RPMI7951 (cell line): ENCODE measurements at regions not wholly inside any gene's neighbourhood (a gene's known extent, or its start where the extent isn't known, plus 50 kb on each side); places are given as distances from the start of the nearest gene placed in this dataset.

Experiments
- DNase-seq: peaks from one replicate; pipeline ENCODE4 v3.0.0-alpha.2; 2012; ENCODE audit warnings: low read depth

DNA sequence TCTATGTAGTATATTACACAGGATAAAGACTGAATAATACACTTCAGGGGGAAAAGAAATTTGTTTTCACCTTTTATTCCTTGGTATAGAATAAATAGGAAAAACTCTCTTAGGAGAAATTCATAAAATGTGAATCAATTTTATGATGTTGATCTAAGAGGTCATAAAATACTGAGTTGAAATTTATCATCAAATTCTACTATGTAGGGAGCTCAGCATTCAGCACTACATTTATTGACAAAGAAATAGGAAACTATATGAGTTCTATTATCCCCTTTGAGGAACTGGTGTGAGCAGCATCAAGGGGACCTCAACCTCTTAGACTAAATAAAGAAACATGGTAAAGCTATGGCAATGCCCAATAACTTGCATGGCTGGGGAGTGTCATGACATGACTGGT, 348.2 kb upstream of the SMIM31 start:
- DNase-seq: no peak

DNA sequence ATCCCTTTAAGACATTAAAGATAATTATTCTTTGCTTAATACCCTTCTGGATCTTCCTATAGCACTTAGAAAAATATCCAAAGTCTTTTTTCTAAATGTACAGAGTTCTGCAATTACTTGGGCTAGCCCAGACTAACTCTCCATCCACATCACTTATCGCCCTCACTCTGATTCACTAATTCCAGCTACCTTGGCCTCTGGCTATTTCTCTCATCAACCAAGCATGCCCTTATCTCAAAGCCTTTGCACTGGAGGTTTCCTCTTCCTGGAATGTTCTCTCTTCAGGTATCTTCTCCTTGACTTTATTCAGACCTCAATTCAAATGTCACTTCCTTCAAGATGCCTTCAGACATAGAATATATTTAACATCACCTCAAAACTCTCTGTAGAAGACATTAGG, 345.1 kb upstream of the SMIM31 start:
- DNase-seq: no peak

DNA sequence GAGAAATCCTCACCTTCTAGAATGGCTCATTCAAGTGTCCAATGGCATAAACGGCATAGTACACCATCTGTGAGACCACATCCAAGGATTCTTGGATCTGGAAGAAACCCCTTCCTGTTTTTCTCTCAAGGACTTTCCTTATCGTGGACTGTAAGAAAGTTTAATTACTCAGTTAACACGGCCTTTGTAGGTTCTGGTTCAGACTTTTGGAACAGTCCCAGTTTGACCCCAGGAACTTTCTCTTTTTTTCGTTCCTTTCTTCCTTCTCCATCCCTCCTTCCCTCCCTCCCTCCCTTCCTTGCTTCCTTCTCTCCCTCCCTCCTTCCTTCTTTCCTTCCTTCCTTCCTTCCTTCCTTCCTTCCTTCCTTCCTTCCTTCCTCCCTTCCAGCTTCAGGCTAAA, 343.5 kb upstream of the SMIM31 start:
- no peak for DNase-seq

DNA sequence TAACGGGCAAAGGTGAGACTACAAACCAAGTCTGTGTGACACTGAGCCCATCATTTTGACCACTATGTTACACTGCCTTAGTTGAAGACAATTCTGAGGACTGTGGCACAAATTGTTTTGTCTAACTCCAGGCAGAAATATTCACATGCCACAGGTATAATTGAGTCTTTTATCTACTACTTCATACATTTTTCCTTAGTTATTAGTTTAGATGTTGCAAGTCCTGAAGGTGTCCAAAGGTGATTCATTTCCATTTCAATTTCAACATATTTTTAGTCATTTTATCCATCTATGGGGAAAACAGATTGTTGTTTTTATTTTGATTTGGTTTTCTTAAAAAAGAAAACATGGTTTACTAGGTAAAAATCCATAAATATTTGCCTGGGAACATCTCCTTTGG, 341.7 kb upstream of the SMIM31 start:
- no peak for DNase-seq

DNA sequence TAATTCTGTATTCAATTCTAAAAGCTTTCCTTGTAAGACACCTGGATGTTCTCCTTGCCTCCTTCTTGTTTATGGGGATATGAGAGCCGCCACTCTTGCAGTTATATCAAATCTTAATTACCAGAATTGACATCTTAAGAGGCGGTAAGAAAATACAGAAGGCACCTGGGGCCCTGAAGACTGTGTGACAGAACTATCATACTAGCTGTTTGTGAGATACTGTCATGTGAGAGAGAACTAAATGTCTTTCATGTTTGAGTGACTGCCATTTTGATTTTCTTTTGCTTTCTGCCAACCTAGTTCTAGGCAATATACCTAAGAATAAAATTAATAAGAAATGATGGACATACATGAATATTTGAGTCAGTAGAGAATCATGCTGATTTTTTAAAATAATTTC, 340.2 kb upstream of the SMIM31 start:
- no peak for DNase-seq

DNA sequence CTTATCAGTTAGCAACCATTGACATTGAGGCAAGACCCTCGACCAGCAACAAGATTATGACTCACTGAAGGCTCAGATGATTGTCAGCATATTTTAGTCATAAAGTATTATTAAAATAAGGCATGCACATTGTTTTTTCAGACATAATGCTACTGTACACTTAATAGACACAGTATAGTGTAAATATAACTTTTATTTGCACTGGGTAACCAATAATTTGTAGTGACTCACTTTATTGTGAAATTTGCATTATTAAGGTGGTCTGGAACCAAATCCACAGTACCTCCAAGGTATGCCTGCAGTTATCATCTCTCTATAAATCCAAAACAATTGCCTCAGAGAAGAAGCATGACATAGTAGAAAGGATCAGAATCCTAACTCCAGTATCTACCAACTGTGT, 330.1 kb upstream of the SMIM31 start:
- no peak for DNase-seq

DNA sequence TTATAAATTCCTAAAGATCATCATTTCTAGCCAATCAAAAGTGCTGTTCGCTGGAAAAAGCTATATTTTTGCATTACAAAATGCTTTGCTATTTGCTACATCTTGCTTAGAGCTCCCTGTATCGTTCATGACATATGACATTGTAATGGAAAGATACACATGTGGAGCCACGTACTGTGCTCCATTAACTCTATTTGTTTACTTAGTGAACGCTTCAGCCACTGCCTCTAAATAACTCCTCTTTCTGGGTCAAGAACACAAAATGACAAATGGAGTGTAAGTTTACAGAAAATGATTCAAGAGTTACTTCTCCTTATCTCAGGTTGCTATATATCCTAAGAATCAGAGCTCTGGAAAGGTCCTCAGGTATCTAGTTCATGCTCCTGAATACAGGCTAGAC, 329.1 kb upstream of the SMIM31 start:
- no peak for DNase-seq

DNA sequence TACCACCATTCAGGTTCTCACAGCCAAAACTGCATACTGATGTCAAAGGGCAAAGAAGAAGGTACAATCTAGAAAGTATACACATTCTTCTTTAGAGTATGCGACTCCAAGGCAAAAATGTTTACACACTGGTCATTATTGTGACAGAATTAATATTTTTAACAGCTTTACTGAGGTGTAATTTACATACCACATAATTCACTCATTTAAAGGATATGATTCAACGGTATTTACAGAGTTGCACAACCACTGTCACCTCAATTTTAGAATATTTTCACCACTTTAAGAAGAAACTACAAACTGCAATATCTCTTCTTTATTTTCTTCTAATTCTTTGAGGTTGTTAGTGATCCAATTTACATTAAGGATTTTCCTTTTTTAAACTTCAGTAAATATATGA, 325.4 kb upstream of the SMIM31 start:
- DNase-seq: no peak

DNA sequence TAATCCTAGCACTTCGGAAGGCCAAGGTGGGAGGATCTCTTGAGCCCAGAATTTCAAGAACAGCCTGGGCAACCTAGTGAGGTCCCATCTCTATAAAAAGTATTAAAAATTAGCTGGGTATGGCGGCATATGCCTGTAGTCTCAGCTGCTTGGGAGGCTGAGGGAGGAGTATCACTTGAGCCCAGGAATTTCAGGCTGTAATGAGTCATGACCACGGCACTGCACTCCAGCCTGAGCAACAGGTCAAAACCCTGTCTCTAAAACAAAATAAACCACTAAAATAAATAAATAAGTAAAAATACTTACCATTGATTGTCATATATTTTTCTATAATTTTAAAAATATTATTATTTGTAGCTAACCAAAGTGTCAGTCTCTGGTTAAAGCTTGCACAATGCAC, 315.6 kb upstream of the SMIM31 start:
- DNase-seq: no peak

DNA sequence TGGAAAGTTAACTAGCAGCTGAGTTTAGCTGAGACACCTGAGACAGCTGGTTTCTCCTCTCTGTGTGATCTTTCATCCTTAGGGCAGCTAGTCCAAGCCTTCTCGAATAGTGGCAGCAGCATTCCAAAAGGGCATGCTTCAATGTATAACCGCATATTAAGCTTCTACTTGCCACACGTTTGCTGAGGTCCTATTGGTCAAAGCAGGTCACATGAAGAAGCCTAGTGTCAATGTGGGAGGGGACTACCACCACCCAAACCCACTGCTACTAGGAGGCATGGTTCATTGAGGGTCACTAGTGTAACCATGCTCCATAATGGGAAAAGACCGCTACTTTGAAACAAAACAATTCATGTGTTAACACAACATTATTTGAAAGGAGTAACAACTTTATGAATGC, 314.9 kb upstream of the SMIM31 start:
- no peak for DNase-seq

DNA sequence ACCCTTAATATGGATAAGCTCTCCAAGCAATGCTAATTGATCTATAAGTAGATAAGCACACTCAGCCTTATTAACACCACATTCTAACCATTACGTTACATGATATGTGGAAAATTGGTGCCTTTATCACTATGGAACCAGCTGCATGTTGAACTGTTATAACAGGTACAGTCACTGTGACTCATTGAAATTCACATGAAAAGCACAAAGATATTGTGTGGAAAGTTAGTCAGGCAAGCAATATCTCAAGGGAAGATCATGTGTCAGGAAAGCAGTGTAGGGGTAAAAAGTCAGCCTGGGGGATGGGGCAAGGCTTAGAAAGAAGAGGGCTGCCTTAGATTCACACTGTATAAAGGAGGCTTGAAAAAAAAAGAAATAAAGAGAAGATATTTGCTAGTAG, 313.7 kb upstream of the SMIM31 start:
- no peak for DNase-seq

DNA sequence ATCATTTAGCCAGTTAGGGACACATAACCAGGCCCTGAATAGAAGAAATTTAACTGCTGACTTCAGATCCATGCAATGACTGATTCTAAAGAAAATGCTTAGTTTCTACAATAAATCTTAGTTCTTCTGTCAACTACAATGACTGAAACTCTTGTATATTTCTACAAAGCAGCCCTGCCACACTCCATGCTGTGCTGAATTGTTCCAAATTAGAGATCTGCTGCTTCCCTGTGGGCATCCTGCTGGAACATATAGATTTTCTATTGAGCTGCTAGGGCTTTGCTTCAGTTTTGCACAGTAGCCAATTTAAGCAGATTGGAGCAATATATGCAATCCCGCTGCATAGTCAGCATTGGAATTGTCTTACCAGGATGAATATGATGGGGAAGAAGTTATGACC, 312.8 kb upstream of the SMIM31 start:
- DNase-seq: no peak

DNA sequence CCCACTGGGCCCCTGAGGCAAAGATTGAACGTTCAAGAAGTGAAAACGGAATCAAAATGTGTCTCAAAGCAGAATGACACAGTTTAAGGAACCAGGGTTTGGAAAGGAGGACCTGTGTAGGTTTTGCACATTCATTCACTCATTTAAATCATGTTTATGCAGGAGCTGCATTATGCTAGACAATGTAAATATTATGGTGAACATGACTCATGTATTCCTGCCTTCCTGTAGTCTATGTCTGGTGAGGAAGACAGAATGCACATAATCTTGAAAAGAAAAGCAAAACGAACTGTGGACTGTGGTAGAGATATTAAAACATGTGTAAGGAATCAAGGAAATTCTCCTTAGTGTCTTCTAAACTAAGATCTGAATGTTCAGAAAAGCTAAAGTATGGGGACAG, 311.8 kb upstream of the SMIM31 start:
- DNase-seq: no peak

DNA sequence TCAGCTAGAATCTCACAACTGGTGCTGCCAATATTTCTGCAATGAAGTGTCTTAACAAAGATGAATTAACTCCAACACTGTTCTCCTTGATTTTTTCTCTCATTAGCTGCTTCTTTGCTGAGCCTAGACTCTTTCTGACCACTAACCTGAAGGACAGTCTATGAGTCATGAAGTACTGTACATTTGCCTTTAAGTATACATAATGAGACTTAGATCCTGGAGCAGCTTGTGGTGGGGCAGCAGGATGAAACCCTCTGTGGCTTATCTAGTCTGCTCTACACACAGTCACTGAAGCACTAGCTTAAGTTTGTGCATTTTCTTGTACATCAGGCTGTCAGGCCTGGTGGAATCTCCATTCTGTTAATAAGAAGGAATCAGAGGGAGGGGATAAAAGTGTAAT, 307.4 kb upstream of the SMIM31 start:
- no peak for DNase-seq

DNA sequence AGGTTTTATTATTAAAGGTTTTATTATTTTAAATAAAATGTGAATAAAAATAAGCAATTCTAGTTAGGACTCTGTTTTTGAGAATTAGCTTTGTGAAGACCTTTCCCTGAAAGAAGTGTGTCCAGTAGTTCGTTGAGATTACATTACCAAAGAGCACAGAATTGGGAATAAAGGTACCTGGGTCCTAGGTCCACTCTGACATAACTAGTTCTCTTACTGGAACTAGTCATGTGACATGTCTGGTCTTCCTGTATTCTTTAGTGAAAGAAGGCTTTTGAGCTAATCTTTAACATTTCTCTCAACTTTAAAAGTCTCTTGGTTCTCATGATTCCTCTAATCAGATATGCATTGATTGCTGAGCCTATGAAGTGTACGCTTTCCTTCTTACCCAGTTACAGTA, 292.0 kb upstream of the SMIM31 start:
- DNase-seq: no peak

DNA sequence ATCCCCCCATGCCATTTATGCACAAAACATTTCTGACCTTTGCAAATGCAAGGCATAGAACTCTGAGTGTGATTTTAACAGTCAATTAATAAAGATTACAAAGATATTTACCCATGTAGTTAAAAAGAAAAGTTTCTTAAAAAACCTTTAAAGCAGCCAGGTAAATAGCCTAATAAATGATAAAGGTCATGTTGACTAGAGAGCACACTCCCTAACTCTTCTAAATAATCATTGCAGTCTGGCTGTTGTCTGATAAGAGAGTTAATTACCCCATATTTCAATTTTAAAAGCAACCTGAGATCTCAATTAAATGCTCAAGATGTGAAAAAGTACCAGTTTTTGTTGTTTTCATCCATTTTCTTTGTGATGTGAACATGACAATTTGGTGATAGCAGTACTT, 291.5 kb upstream of the SMIM31 start:
- DNase-seq: no peak

DNA sequence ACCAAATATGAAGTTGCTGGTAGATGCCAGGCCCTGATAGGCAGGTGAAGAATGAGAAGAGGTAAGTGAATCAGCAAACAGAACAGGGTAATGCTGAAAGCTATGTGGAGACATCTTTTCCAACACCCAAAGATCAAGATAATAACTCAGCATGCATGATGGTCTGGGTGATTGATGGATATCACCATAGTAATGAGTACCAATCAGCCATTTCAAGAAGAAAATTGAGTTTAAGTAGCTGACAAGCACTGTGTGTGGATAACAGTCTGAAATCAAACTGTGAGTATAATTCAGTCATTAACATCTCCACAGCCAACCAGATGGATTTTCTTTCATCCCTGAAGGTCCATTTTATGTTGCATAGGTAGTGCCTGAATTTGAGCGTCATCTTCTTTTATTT, 289.6 kb upstream of the SMIM31 start:
- DNase-seq: no peak

DNA sequence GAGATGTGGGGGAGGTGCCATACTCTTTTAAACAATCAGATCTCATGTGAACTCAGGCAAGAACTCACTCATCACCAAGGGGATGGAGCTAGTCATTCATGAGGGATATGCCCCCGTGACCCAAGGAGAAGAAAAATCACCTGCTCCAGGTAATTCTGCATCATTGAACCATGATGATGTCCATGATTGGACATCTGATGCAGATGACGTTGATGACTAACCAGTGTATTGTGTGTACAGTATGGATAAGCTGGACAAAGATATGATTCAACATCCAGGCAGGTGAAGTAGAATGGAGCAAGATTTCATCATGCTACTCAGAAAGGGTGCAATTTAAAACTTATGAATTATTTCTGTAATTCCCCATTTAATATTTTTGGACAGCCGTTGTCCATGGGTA, 286.4 kb upstream of the SMIM31 start:
- DNase-seq: no peak

DNA sequence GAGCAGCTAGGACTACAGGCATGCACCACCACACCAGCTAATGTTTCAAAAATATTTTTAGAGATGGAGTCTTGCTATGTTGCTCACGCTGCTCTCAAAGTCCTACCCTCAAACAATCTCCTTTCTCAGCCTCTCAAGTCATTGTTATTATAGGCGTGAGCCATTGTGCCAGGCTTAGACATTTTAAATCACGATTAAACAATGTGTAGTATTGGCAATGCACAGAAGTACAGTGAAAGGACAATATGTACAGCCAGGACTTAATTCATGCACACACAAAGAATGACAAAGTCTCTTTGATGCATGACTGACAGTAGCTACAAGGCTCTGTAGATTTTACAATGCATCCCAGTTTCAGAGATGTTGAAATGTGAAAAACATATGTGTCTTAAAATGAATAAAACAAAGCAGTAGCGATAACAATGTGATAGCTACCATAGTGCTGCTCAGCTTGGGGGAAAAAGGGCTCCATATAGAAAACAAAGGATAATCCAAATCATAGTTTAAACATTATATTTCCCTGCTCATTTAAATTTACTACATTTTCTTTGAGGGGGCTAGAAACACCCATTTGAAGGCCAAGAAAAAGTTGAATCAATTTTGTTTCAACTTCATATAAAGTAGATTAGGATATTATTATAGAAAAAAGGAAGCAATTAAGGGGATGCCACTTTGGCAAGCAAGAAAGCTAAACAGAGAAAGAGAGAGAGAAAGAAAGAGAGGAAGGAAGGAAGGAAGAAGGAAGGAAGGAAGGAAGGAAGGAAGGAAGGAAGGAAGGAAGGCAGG, 272.4 kb upstream of the SMIM31 start:
- DNase-seq: no peak

DNA sequence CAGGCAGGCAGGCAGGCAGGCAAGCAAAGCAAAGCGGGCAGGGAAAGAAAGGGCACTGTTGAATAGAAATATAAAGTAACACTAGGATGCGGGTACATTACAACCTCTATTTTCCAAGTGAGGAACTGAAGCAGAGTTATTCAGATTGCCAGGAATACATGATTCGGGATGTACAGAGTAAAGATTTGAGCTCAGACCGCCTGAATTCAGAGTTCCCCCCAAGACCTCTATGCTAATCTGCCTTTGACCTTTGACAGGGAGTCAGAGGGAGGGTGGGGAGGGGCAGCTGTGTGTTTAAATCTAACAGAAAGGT, 271.9 kb upstream of the SMIM31 start:
- no peak for DNase-seq

DNA sequence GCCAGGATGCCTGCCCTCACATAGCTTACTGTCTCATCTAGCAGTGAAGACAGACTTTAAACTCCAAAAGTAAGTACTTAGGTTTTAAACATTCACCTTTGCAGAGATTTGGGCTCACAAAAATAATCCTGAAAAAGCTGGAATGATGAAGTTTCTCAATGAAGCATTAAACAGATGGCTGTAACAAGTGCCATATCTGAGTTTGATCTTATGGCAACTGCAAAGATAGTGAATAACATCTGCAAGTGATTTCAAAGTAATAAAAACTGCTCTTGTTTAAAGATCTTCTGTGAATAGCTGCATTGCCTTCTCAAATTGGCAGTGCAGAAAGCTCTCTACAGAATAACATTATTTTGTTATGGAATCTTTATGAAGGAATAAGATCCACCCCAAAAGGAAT, 271.2 kb upstream of the SMIM31 start:
- DNase-seq: no peak

DNA sequence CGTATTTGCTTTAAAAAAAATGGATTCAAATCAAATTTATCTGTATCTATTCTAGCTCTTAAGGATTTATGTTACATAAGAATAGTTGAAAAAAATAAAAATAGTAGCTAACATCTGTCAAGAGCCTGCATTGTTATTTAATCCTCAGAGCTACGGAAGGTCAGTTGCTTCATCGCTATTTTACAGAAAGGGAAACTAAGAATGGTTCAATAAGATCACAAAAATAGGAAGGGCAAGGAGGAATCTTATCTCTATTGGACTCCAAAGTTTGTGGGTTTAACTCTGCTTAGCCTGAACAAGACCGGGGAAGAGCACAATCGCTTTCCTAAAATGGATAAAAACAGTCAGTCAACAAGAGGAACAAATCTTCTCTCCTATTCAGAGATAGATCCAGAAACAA, 270.2 kb upstream of the SMIM31 start:
- no peak for DNase-seq

DNA sequence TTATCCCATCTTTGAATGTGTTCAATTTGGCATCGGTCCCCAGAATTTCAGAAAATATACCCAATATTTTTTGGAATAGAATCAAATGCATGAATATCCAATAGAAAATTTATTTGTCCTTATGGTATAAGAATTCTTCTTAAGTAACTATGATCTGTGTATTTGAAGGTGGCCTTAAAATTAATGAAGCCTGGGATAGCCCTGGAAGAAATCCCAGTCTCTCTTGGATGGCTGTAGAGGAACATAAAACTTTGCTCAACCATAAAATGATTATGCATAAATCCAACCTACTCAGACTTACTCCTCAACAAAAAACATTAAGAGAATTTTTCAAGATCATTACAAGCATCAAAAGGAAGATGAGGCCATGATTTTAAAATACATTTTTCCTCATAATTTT, 269.4 kb upstream of the SMIM31 start:
- no peak for DNase-seq

DNA sequence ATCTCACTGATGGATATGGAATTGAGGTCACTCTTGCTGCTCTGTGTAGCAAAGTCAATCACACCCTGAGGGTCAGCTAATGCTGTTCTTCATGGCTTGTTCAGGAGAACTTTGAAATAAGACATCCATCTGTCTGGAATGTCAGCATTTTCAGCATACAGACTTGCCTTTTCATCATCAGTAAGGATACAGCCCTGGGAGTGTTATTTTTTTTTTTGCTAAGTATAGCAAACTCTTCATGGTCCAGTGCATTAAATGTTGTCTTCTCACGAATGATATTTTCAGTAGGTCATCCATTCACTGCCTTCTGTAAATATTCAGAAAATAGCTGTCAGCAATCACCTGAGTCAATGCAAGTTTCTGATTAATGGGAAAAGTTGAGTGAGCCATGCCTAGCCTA, 268.8 kb upstream of the SMIM31 start:
- no peak for DNase-seq

DNA sequence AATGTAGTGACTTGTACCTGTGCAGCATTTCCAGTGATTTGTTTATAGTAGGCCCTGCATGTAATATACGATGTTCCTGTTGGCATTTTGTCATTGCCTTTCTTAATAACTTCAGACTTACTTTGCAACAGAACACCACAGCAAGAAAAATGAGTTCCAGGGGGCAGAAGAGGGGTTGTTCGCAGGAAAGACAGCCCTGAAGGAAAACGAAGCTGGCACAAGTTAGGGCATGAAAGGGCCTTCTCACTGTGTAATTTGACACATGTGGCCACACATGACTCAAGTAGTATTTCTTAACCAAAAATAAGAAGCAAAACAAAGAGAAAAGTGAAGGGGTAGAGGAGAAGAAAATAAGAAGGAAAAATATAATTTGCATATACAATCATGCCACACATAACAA, 265.8 kb upstream of the SMIM31 start:
- DNase-seq: no peak
